ENCODE measurements at regions not wholly inside any gene's neighbourhood (a gene's known extent, or its start where the extent isn't known, plus 50 kb on each side); places are given as distances from the start of the nearest gene placed in this dataset.

GRCh38 chr11:116415095-116415494 lies 357.7 kb downstream of the BUD13 start:
- H3K36me3 ChIP-seq (replicated peaks in 1 of 2; ENCODE audit: control insufficient read depth in 1 of 2, insufficient read depth in 2 of 2, low read length in 2 of 2), result no peaks in the 10 kb centered on the region
- no peaks in the 10 kb centered on the region for H3K9me3 ChIP-seq (ENCODE audit: low read length)
- no peaks in the 10 kb centered on the region for H3K79me2 ChIP-seq (ENCODE audit: insufficient read depth, low read length)
- no peaks in the 10 kb centered on the region for H4K20me1 ChIP-seq (ENCODE audit: insufficient read depth, low read length)
- ChIA-PET POLR2A (interaction anchor here (6.3 kb wide), 1 partner anchor 10 kb away, joined by 117 read pairs; no protein-coding TSS in a partner anchor), CTCF (ENCODE audit: low intra/inter-chr PET ratio, low total read pairs) (no interaction called here)
- DNase-seq (ENCODE audit: low spot score) (no peak), FAIRE-seq (no peak), ATAC-seq (no peak)
- H3K27ac ChIP-seq (ENCODE audit: extremely low read length, insufficient read depth, low read length), result no peak overlapping the region
- no peaks in the 10 kb centered on the region for H3K27me3 ChIP-seq (ENCODE audit: control insufficient read depth in 1 of 2, insufficient read depth in 2 of 2, low read length in 2 of 2)
- H2AFZ ChIP-seq (ENCODE audit: low read length), result no peak overlapping the region
- TF ChIP-seq ZNF512 (CRISPR knock-in tag; IDR thresholded peaks at IDR 0.05) (no peak), ZXDC (CRISPR knock-in tag; IDR thresholded peaks at IDR 0.05) (no peak), ZSCAN12 (CRISPR knock-in tag; IDR thresholded peaks at IDR 0.05) (no peak), RFX5 (IDR thresholded peaks at IDR 0.05; ENCODE audit: low read depth, low read length) (no peak), ZNF260 (CRISPR knock-in tag; IDR thresholded peaks at IDR 0.05; ENCODE audit: borderline replicate concordance, low read depth) (no peak), POLR2AphosphoS5 (IDR thresholded peaks at IDR 0.05; ENCODE audit: low read depth, low read length) (no peak), CC2D1A (CRISPR knock-in tag; IDR thresholded peaks at IDR 0.05) (no peak), NPAS2 (CRISPR knock-in tag; IDR thresholded peaks at IDR 0.05; ENCODE audit: borderline replicate concordance) (no peak), MAF1 (CRISPR knock-in tag; IDR thresholded peaks at IDR 0.05; ENCODE audit: borderline replicate concordance) (no peak), ZNF598 (CRISPR knock-in tag; IDR thresholded peaks at IDR 0.05; ENCODE audit: borderline replicate concordance) (no peak), AKNA (CRISPR knock-in tag; IDR thresholded peaks at IDR 0.05; ENCODE audit: borderline replicate concordance) (no peak), ZNF33A (CRISPR knock-in tag; IDR thresholded peaks at IDR 0.05; ENCODE audit: borderline replicate concordance) (no peak), ZKSCAN5 (CRISPR knock-in tag; IDR thresholded peaks at IDR 0.05) (no peak), FOXA1 (IDR thresholded peaks at IDR 0.05) (no peak), FOXA1 (CRISPR knock-in tag; IDR thresholded peaks at IDR 0.05) (no peak), NR3C1 (CRISPR knock-in tag; IDR thresholded peaks at IDR 0.05) (no peak)
- WGBS (ENCODE audit: low lambda C conversion rate), result 82% methylated on average over 6 of the region's 6 CpGs
- no peak overlapping the region for H3K9ac ChIP-seq (ENCODE audit: insufficient read depth, low read depth, low read length)
- H3K4me3 ChIP-seq (replicated peaks in 1 of 3; ENCODE audit: insufficient read depth in 1 of 3, low read depth in 2 of 3, low read length in 3 of 3), result no peak overlapping the region
- intact Hi-C loops (cut with micrococcal nuclease; ENCODE audit: unreplicated experiment) (no loop called here), in situ Hi-C loops (cut with HindIII; ENCODE audit: extremely low pct_ligation_motif_present, low pct_unique_long_range_greater_than_20kb) (no loop called here)
- peaks cover 76% of the 10 kb centered on the region for H3K4me1 ChIP-seq (ENCODE audit: insufficient read depth, low read length)
- H3K4me2 ChIP-seq (ENCODE audit: low read depth, low read length), result no peak overlapping the region
- BruUV-seq (replicated peaks), result no TSS peak

All from HepG2 (cell line).